H1 (cell line): ENCODE measurements at regions not wholly inside any gene's neighbourhood (a gene's known extent, or its start where the extent isn't known, plus 50 kb on each side); places are given as distances from the start of the nearest gene placed in this dataset.

Source experiments
- CTCF ChIA-PET: fragments of 300-600 bp; sonication (Branson Sonifier 250); formaldehyde crosslinking; loops from one replicate; lab custom pipeline; 2021; ENCODE audit not compliant: partially characterized antibody; lab: Charles Lee
- POLR2A ChIA-PET: fragments of 300-600 bp; sonication (Branson Sonifier 250); formaldehyde crosslinking; loops from one replicate; lab custom pipeline; 2021; ENCODE audit warnings: inconsistent platforms; ENCODE audit not compliant: partially characterized antibody; lab: Charles Lee
- DNase-seq, 2 experiments: peaks; one replicate each; pipeline versions ENCODE4 v3.0.0 to v3.0.0-alpha.2; 2010 to 2022; ENCODE audit warnings: low spot score in 2 of 2, low read depth in 1 of 2, mixed read lengths in 1 of 2
- FAIRE-seq: peaks from 2 replicates; lab custom pipeline; 2011; peaks lifted over from hg19 to GRCh38; lab: Jason Lieb, UNC
- H2AFZ ChIP-seq: 2 replicates; pipeline ENCODE4 v1.8.1; 2012; ENCODE audit warnings: low read length, inconsistent platforms
- H2AK5ac ChIP-seq: 2 replicates; pipeline ENCODE4 v1.6.1; 2013; ENCODE audit warnings: low read depth, low read length
- H2BK120ac ChIP-seq: replicated peaks from 2 replicates; pipeline ENCODE3; 2013; ENCODE audit warnings: low read depth, low read length, inconsistent platforms
- H2BK12ac ChIP-seq: 2 replicates; pipeline ENCODE4 v1.6.1; 2013; ENCODE audit warnings: low read depth, low read length
- H2BK15ac ChIP-seq: 2 replicates; pipeline ENCODE4 v1.6.1; 2013; ENCODE audit warnings: low read length
- H2BK20ac ChIP-seq: 2 replicates; pipeline ENCODE4 v1.6.1; 2013; ENCODE audit warnings: low read length
- H2BK5ac ChIP-seq: 2 replicates; pipeline ENCODE4 v1.6.1; 2013; ENCODE audit warnings: low read depth, low read length
- H3K14ac ChIP-seq: 2 replicates; pipeline ENCODE4 v1.6.1; 2013; ENCODE audit warnings: inconsistent platforms; ENCODE audit not compliant: insufficient read length
- H3K18ac ChIP-seq: 2 replicates; pipeline ENCODE4 v1.6.1; 2013; ENCODE audit warnings: low read length; ENCODE audit errors: extremely low read depth
- H3K23ac ChIP-seq: 2 replicates; pipeline ENCODE4 v1.6.1; 2013; ENCODE audit warnings: inconsistent platforms; ENCODE audit not compliant: insufficient read length
- H3K23me2 ChIP-seq: 2 replicates; pipeline ENCODE4 v1.6.1; 2013; ENCODE audit warnings: low read depth, low read length
- H3K27ac ChIP-seq: 2 replicates; pipeline ENCODE4 v1.6.1; 2011; ENCODE audit warnings: low read depth, low read length, inconsistent platforms
- H3K27me3 ChIP-seq, 4 experiments: replicated peaks in 1 of 4; 1 replicate in 1 of 4; 2 replicates in 3 of 4; pipeline versions ENCODE4 v1.6.1 to v1.8.1; 2011 to 2013; ENCODE audit warnings: low read length in 3 of 4, mild to moderate bottlenecking in 3 of 4, inconsistent platforms in 2 of 4, mixed read lengths in 2 of 4, moderate library complexity in 1 of 4; ENCODE audit not compliant: control insufficient read depth in 3 of 4, insufficient read depth in 3 of 4; ENCODE audit errors: extremely low read depth in 1 of 4
- H3K36me3 ChIP-seq, 4 experiments: 2 replicates each; pipeline versions ENCODE4 v1.6.1 to v1.8.1; 2011 to 2013; ENCODE audit warnings: mild to moderate bottlenecking in 4 of 4, low read length in 3 of 4, moderate library complexity in 2 of 4, control low read depth in 1 of 4, inconsistent platforms in 1 of 4; ENCODE audit not compliant: insufficient read depth in 4 of 4, control insufficient read depth in 2 of 4
- H3K4ac ChIP-seq: replicated peaks from 2 replicates; pipeline ENCODE3; 2013; ENCODE audit warnings: low read length, low read depth, mixed read lengths, inconsistent platforms; ENCODE audit not compliant: insufficient read length
- H3K4me1 ChIP-seq, 4 experiments: replicated peaks in 1 of 4; 1 replicate in 1 of 4; 2 replicates in 3 of 4; pipeline versions ENCODE4 v1.6.1 to v1.8.1; 2011 to 2013; ENCODE audit warnings: low read length in 3 of 4, inconsistent platforms in 2 of 4, mixed read lengths in 1 of 4; ENCODE audit not compliant: insufficient read depth in 4 of 4, control insufficient read depth in 3 of 4
- H3K4me2 ChIP-seq, 2 experiments: 2 replicates each; pipeline versions ENCODE4 v1.6.1 to v1.8.1; 2011 to 2013; ENCODE audit warnings: low read depth in 2 of 2, low read length in 2 of 2, control low read depth in 1 of 2, inconsistent platforms in 1 of 2, mild to moderate bottlenecking in 1 of 2; ENCODE audit not compliant: insufficient read depth in 1 of 2
- H3K4me3 ChIP-seq, 4 experiments: fragments of 200-600, 300-600 bp in 1 of 4; sonication (generic), shearing (Covaris generic), sonication (Bioruptor Twin) in 1 of 4; 2 replicates each; pipeline versions ENCODE4 v1.5.1 to v1.8.1; 2011 to 2016; ENCODE audit warnings: low read length in 4 of 4, low read depth in 3 of 4, control low read depth in 2 of 4, inconsistent platforms in 2 of 4, mild to moderate bottlenecking in 2 of 4, mixed read lengths in 1 of 4, moderate library complexity in 1 of 4; ENCODE audit not compliant: insufficient read depth in 2 of 4; ENCODE audit errors: extremely low read depth in 1 of 4
- H3K56ac ChIP-seq: replicated peaks from 2 replicates; pipeline ENCODE3; 2013; ENCODE audit warnings: low read depth, mild to moderate bottlenecking, mixed read lengths, low read length, inconsistent platforms; ENCODE audit not compliant: insufficient read length
- H3K79me1 ChIP-seq: 2 replicates; pipeline ENCODE4 v1.6.1; 2013; ENCODE audit warnings: low read depth, low read length, control low read depth
- H3K79me2 ChIP-seq, 2 experiments: 2 replicates each; pipeline versions ENCODE4 v1.6.1 to v1.8.1; 2012 to 2013; ENCODE audit warnings: low read length in 2 of 2, mild to moderate bottlenecking in 2 of 2, inconsistent platforms in 1 of 2; ENCODE audit not compliant: insufficient read depth in 2 of 2, control insufficient read depth in 1 of 2
- H3K9ac ChIP-seq, 4 experiments: replicated peaks in 1 of 4; 1 replicate in 1 of 4; 2 replicates in 3 of 4; pipeline versions ENCODE4 v1.6.1 to v1.8.1; 2011 to 2013; ENCODE audit warnings: low read depth in 3 of 4, low read length in 3 of 4, control low read depth in 2 of 4, mild to moderate bottlenecking in 2 of 4, moderate library complexity in 2 of 4, inconsistent platforms in 1 of 4; ENCODE audit errors: extremely low read depth in 1 of 4
- H3K9me3 ChIP-seq, 2 experiments: 2 replicates each; pipeline versions ENCODE4 v1.6.1 to v1.8.1; 2012 to 2013; ENCODE audit warnings: mild to moderate bottlenecking in 2 of 2, moderate library complexity in 2 of 2, control low read depth in 1 of 2, inconsistent platforms in 1 of 2, low read depth in 1 of 2, low read length in 1 of 2, mixed read lengths in 1 of 2; ENCODE audit not compliant: insufficient read depth in 2 of 2
- H4K20me1 ChIP-seq, 2 experiments: replicated peaks in 1 of 2; 2 replicates each; pipeline versions ENCODE3 to v1.8.1; 2011 to 2013; ENCODE audit warnings: inconsistent platforms in 2 of 2, low read length in 2 of 2, mild to moderate bottlenecking in 1 of 2; ENCODE audit not compliant: insufficient read depth in 2 of 2, control insufficient read depth in 1 of 2
- H4K5ac ChIP-seq: 2 replicates; pipeline ENCODE4 v1.6.1; 2013; ENCODE audit warnings: low read length, low read depth, mixed read lengths, inconsistent platforms; ENCODE audit not compliant: insufficient read length
- H4K8ac ChIP-seq: 2 replicates; pipeline ENCODE4 v1.8.0; 2013; ENCODE audit warnings: mild to moderate bottlenecking, moderate library complexity, low read length, inconsistent platforms; ENCODE audit not compliant: insufficient read depth; ENCODE audit errors: extremely low read depth
- H4K91ac ChIP-seq: replicated peaks from 2 replicates; pipeline ENCODE3; 2013; ENCODE audit warnings: low read length, mixed read lengths, inconsistent platforms; ENCODE audit not compliant: insufficient read length
- BRCA1 ChIP-seq: IDR thresholded peaks from 2 replicates; pipeline ENCODE4 v1.6.1; 2012; ENCODE audit warnings: low read depth, low read length, improper control_type of control experiment
- CREB1 ChIP-seq: IDR thresholded peaks from 2 replicates; pipeline ENCODE4 v1.6.1; 2012; ENCODE audit warnings: inconsistent platforms
- EZH2 ChIP-seq: fragments of 200-600 bp; sonication (generic); IDR thresholded peaks from 2 replicates; pipeline ENCODE4 v1.7.1; 2012; ENCODE audit warnings: low read depth, mild to moderate bottlenecking, moderate library complexity, low read length, inconsistent platforms; ENCODE audit not compliant: severe bottlenecking
- GTF2F1 ChIP-seq: IDR thresholded peaks from 2 replicates; pipeline ENCODE4 v1.6.1; 2012; ENCODE audit warnings: low read depth, low read length, improper control_type of control experiment, borderline replicate concordance
- HDAC6 ChIP-seq: IDR thresholded peaks from one replicate; pipeline ENCODE4 v1.7.1; 2012; ENCODE audit warnings: low read depth, mild to moderate bottlenecking, inconsistent platforms, low read length, moderate library complexity
- KDM4A ChIP-seq: IDR thresholded peaks from one replicate; pipeline ENCODE4 v1.7.1; 2012; ENCODE audit warnings: low read depth, mild to moderate bottlenecking, moderate library complexity, low read length, inconsistent platforms; ENCODE audit not compliant: severe bottlenecking
- MAFK ChIP-seq: IDR thresholded peaks from 2 replicates; pipeline ENCODE4 v1.6.1; 2012; ENCODE audit warnings: low read depth, mild to moderate bottlenecking, improper control_type of control experiment, low read length
- POU5F1 ChIP-seq: IDR thresholded peaks from 2 replicates; pipeline ENCODE4 v1.6.1; 2011; ENCODE audit warnings: low read depth, mild to moderate bottlenecking, low read length, moderate library complexity
- RAD21 ChIP-seq, 2 experiments: IDR thresholded peaks in 1 of 2; conservative IDR thresholded peaks in 1 of 2; 2 replicates each; pipeline ENCODE4 v1.6.1; 2011; ENCODE audit warnings: low read depth in 2 of 2, low read length in 2 of 2, improper control_type of control experiment in 1 of 2, inconsistent platforms in 1 of 2, mild to moderate bottlenecking in 1 of 2, moderate library complexity in 1 of 2
- RBBP5 ChIP-seq: IDR thresholded peaks from 2 replicates; pipeline ENCODE4 v1.7.1; 2012; ENCODE audit warnings: low read depth, mild to moderate bottlenecking, inconsistent platforms, low read length, moderate library complexity, borderline replicate concordance
- SRF ChIP-seq: IDR thresholded peaks from 2 replicates; pipeline ENCODE4 v1.6.1; 2011; ENCODE audit warnings: mild to moderate bottlenecking, low read depth, low read length, moderate library complexity
- SUZ12 ChIP-seq: fragments of 200-600 bp; sonication (generic); IDR thresholded peaks from 2 replicates; pipeline ENCODE4 v1.6.1; 2012; ENCODE audit warnings: mild to moderate bottlenecking, inconsistent platforms, low read length, moderate library complexity, mixed read lengths
- TF ChIP-seq, protein P1 (sequence below): IDR thresholded peaks from 2 replicates; pipeline ENCODE4 v1.6.1; 2011; ENCODE audit warnings: low read depth, mild to moderate bottlenecking, low read length; ENCODE audit not compliant: insufficient read depth

DNA sequence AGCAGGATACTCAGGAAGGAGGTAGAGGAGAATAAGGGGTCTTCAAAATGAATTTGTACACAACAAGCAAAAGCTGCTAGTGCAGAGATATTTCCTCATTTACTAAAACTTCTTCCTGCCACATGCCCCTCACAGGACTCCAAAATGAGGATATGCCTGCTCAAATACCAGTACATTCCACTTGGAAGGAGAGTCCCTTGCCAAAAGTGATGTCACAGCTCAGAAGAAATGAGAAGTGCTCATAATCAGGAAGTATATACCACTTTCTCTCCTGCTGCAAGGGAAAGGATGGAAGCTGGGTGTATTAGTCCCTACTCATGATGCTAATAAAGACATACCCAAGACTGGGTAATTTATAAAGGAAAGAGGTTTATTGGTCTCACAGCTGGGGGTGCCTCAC lies 87.7 kb upstream of the FSHR start:
- FAIRE-seq (no peak), DNase-seq (no peak)
- Histone ChIP-seq H3K4me2 (no peak overlapping the region), H3K56ac (no peak overlapping the region), H4K91ac (no peak overlapping the region), H3K4me1 (no peaks in the 10 kb centered on the region), H4K5ac (no peak overlapping the region), H3K18ac (no peak overlapping the region), H3K4ac (no peak overlapping the region), H4K8ac (no peak overlapping the region), H3K4me3 (no peak overlapping the region), H3K23me2 (no peaks in the 10 kb centered on the region), H2BK120ac (no peak overlapping the region), H4K20me1 (no peaks in the 10 kb centered on the region), H3K79me2 (no peaks in the 10 kb centered on the region), H3K27me3 (no peaks in the 10 kb centered on the region), H2AK5ac (no peak overlapping the region), H2BK5ac (no peak overlapping the region), H3K9me3 (no peaks in the 10 kb centered on the region), H2BK12ac (no peak overlapping the region), H2BK20ac (no peak overlapping the region), H3K36me3 (no peaks in the 10 kb centered on the region), H2AFZ (no peak overlapping the region), H3K9ac (no peak overlapping the region), H3K14ac (no peak overlapping the region), H3K79me1 (no peaks in the 10 kb centered on the region), H2BK15ac (no peak overlapping the region), H3K23ac (no peak overlapping the region), H3K27ac (no peak overlapping the region)
- no peak for TF ChIP-seq SRF
- no peak for TF ChIP-seq POU5F1
- TF ChIP-seq EZH2: no peak
- no peak for TF ChIP-seq CREB1
- TF ChIP-seq GTF2F1: no peak
- TF ChIP-seq RAD21 (IDR thresholded peaks at IDR 0.05 in 1 of 2, conservative IDR thresholded peaks at IDR 0.05 in 1 of 2; ENCODE audit: low read depth in 2 of 2, low read length in 2 of 2): no peak
- no peak for TF ChIP-seq MAFK
- TF ChIP-seq, protein P1, sequence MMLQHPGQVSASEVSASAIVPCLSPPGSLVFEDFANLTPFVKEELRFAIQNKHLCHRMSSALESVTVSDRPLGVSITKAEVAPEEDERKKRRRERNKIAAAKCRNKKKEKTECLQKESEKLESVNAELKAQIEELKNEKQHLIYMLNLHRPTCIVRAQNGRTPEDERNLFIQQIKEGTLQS: no peak
- no peak for TF ChIP-seq KDM4A
- TF ChIP-seq SUZ12: no peak
- no peak for TF ChIP-seq BRCA1
- TF ChIP-seq RBBP5: no peak
- no peak for TF ChIP-seq HDAC6
- ChIA-PET POLR2A (no interaction called here), CTCF (interaction anchor here (1.0 kb wide), 1 partner anchor 235 kb away, joined by 3 read pairs; no protein-coding TSS in a partner anchor)
